ENCODE measurements at regions not wholly inside any gene's neighbourhood (a gene's known extent, or its start where the extent isn't known, plus 50 kb on each side); places are given as distances from the start of the nearest gene placed in this dataset.
A peak's percentile ranks its signal among the peaks of the same experiment; 100 is the strongest.

GRCh38 chr6:166005401-166005943 is 162.2 kb downstream of the TBXT start:
- H3K27me3 ChIP-seq, result peaks cover 0 to 28% (median 15%) of the 10 kb centered on the region in 4 donors
- ATAC-seq (ENCODE audit: low FRiP score in 2 of 2) (peak in 1 of 2 donors; percentile 67), DNase-seq (peak in 1 of 2 donors; percentile 78)
- 0 to 32% methylated on average over 3 to 18 of the region's 21 CpGs for WGBS, 2 donors
- TF ChIP-seq POLR2AphosphoS5 (IDR thresholded peaks at IDR 0.05) (no peak), CTCF (IDR thresholded peaks at IDR 0.05) (no peak), POLR2A (IDR thresholded peaks at IDR 0.05) (no peak), EP300 (IDR thresholded peaks at IDR 0.05) (no peak)
- peak overlapping the region in 3 of 4 donors; percentile 13 to 30 (median 17) for H3K4me3 ChIP-seq
- H3K27ac ChIP-seq, result no peak overlapping the region
- no peaks in the 10 kb centered on the region for H3K36me3 ChIP-seq
- no peaks in the 10 kb centered on the region for H3K9me3 ChIP-seq
- H3K4me1 ChIP-seq, result peaks cover 0 to 26% (median 7%) of the 10 kb centered on the region in 4 donors

DNA sequence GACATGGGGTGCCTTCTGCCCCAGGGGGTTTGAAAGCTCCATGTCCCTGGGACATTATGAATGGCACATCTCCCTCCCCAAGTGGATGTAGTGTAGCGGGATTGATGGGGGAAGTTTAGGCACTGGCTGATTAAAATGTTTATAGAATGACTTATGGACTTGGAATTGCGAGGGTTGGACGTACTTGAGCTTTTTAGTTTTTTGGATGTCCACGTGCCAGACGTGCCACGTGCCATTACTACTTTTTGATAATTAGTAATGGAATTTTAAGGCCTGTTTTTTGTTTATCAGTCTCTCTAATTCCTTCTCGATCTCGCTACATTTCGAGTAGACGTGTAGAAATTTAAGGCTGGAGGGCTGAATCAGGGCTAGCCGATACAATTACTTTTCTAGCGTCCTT is 162.8 kb downstream of the TBXT start:
- Histone ChIP-seq H3K4me3 (no peak overlapping the region), H3K4me1 (peaks cover 0 to 26% (median 7%) of the 10 kb centered on the region in 4 donors), H3K9me3 (no peaks in the 10 kb centered on the region), H3K27me3 (peaks cover 0 to 28% (median 15%) of the 10 kb centered on the region in 4 donors), H3K27ac (no peak overlapping the region), H3K36me3 (no peaks in the 10 kb centered on the region)
- WGBS, 2 donors, result 81 to 88% methylated on average over 12 of the region's 12 CpGs
- TF ChIP-seq POLR2AphosphoS5 (IDR thresholded peaks at IDR 0.05) (no peak), POLR2A (IDR thresholded peaks at IDR 0.05) (no peak), CTCF (IDR thresholded peaks at IDR 0.05) (no peak), EP300 (IDR thresholded peaks at IDR 0.05) (no peak)
- ATAC-seq (ENCODE audit: low FRiP score in 2 of 2) (no peak), DNase-seq (no peak)

DNA sequence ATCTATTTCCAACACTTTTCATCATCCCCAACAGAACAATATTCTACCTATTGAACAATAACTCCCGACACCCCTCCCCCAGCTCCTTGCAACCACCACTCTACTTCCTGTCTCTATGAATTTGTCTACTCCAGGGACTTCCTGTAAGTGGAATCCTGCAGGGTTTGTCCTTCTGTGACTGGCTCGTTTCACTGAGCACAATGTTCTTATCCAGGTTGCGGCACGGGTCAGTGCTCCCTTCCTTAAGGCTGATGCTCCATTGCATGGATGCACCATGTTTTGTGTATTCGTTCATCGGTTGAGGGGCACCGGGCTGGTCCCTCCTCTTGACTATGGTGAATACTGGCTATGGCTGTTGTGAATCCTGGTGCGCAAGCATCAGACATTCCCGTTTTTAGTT is 163.2 kb downstream of the TBXT start:
- Histone ChIP-seq H3K27me3 (peaks cover 0 to 25% (median 15%) of the 10 kb centered on the region in 4 donors), H3K4me1 (peaks cover 0 to 26% (median 7%) of the 10 kb centered on the region in 4 donors), H3K4me3 (no peak overlapping the region), H3K36me3 (no peaks in the 10 kb centered on the region), H3K27ac (no peak overlapping the region), H3K9me3 (no peaks in the 10 kb centered on the region)
- no peak for TF ChIP-seq POLR2A (IDR thresholded peaks at IDR 0.05)
- TF ChIP-seq EP300 (IDR thresholded peaks at IDR 0.05), result no peak
- no peak for TF ChIP-seq POLR2AphosphoS5 (IDR thresholded peaks at IDR 0.05)
- no peak for TF ChIP-seq CTCF (IDR thresholded peaks at IDR 0.05)
- WGBS, 2 donors, result 66 to 84% methylated on average over 9 of the region's 9 CpGs
- ATAC-seq (ENCODE audit: low FRiP score in 2 of 2) (no peak), DNase-seq (no peak)

GRCh38 chr6:166003569-166003968 is 164.1 kb downstream of the TBXT start:
- TF ChIP-seq EP300 (IDR thresholded peaks at IDR 0.05), result no peak
- no peak for TF ChIP-seq CTCF (IDR thresholded peaks at IDR 0.05)
- TF ChIP-seq POLR2A (IDR thresholded peaks at IDR 0.05), result no peak
- no peak for TF ChIP-seq POLR2AphosphoS5 (IDR thresholded peaks at IDR 0.05)
- 22 to 51% methylated on average over 2 to 3 of the region's 3 CpGs for WGBS, 2 donors
- Histone ChIP-seq H3K27me3 (peaks cover 0 to 22% (median 10%) of the 10 kb centered on the region in 4 donors), H3K4me3 (no peak overlapping the region), H3K36me3 (no peaks in the 10 kb centered on the region), H3K27ac (no peak overlapping the region), H3K9me3 (no peaks in the 10 kb centered on the region), H3K4me1 (peaks cover 0 to 21% (median 7%) of the 10 kb centered on the region in 4 donors)
- ATAC-seq (ENCODE audit: low FRiP score in 2 of 2), result no peak
- no peak for DNase-seq

DNA sequence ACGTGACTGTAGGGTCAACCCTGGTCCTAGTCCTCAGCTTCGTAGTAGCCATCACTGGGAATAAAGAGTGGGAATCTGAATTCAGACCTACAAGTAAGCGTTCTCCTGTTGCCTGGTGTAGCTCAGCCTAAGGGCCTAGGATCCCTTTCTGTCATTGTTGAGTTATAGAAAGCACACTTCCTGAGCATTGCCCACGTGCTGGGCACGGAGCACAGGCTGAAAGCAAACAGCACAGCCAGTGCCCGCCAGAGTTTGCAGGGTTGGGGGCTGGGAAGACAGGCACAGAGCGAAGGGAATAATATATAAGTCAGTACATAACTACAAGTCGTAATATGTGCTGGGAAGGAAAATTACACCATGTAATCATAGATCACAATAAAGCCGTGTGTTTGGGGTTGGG is 166.3 kb downstream of the TBXT start:
- TF ChIP-seq POLR2A (IDR thresholded peaks at IDR 0.05) (no peak), EP300 (IDR thresholded peaks at IDR 0.05) (no peak), POLR2AphosphoS5 (IDR thresholded peaks at IDR 0.05) (no peak), CTCF (IDR thresholded peaks at IDR 0.05) (no peak)
- WGBS, 2 donors, result 61 to 67% methylated on average over 9 of the region's 9 CpGs
- H3K36me3 ChIP-seq, result no peaks in the 10 kb centered on the region
- DNase-seq (no peak), ATAC-seq (ENCODE audit: low FRiP score in 2 of 2) (no peak)
- peaks cover 0 to 6% (median 2%) of the 10 kb centered on the region in 4 donors for H3K27me3 ChIP-seq
- peaks cover 0 to 13% (median 4%) of the 10 kb centered on the region in 4 donors for H3K4me1 ChIP-seq
- no peaks in the 10 kb centered on the region for H3K9me3 ChIP-seq
- no peak overlapping the region for H3K27ac ChIP-seq
- no peak overlapping the region for H3K4me3 ChIP-seq
